ENCODE measurements at regions not wholly inside any gene's neighbourhood (a gene's known extent, or its start where the extent isn't known, plus 50 kb on each side); places are given as distances from the start of the nearest gene placed in this dataset.

DNA sequence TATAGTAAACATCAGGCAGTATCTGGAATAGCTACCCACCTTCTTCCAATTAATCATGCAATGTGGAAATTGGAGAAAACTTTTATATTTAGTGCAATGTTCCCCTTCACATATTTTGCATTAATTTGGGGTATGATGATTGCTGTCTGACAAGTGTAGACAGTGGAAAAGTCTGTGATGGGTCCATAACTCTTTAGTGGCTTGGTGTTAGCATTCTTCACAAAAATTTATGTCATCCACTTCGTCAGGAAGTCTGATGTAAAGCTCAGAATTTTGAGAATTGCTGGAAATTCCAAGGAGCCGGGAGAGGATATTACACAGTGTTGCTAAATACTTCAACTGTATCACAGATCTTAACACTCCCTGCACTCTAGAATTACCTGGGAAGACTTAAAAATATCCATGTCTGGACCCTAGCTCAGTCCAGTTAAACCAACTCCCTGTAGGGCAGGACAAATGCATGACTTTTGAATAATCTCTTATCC lies 549.7 kb upstream of the PLXNA2 start:
- TF ChIP-seq EZH2 (IDR thresholded peaks at IDR 0.05; ENCODE audit: borderline replicate concordance, low read depth, low read length, severe bottlenecking) = no peak
- TF ChIP-seq, protein P1, sequence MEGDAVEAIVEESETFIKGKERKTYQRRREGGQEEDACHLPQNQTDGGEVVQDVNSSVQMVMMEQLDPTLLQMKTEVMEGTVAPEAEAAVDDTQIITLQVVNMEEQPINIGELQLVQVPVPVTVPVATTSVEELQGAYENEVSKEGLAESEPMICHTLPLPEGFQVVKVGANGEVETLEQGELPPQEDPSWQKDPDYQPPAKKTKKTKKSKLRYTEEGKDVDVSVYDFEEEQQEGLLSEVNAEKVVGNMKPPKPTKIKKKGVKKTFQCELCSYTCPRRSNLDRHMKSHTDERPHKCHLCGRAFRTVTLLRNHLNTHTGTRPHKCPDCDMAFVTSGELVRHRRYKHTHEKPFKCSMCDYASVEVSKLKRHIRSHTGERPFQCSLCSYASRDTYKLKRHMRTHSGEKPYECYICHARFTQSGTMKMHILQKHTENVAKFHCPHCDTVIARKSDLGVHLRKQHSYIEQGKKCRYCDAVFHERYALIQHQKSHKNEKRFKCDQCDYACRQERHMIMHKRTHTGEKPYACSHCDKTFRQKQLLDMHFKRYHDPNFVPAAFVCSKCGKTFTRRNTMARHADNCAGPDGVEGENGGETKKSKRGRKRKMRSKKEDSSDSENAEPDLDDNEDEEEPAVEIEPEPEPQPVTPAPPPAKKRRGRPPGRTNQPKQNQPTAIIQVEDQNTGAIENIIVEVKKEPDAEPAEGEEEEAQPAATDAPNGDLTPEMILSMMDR (IDR thresholded peaks at IDR 0.05; ENCODE audit: borderline replicate concordance, extremely low read depth, low read length, poor library complexity, severe bottlenecking) = no peak
- Histone ChIP-seq H3K79me2 (ENCODE audit: insufficient read depth, low read length) (no peaks in the 10 kb centered on the region), H3K27me3 (ENCODE audit: insufficient read depth, low read length, poor library complexity) (peaks cover under 1% of the 10 kb centered on the region), H3K27ac (ENCODE audit: low read length) (no peak overlapping the region), H3K9ac (ENCODE audit: low read depth, low read length) (no peak overlapping the region), H3K36me3 (ENCODE audit: insufficient read depth, low read length) (no peaks in the 10 kb centered on the region), H3K9me3 (ENCODE audit: insufficient read depth, low read length, severe bottlenecking) (no peaks in the 10 kb centered on the region), H3K4me2 (ENCODE audit: insufficient read depth, low read length) (no peak overlapping the region), H2AFZ (ENCODE audit: low read depth, low read length) (no peak overlapping the region), H3K4me3 (ENCODE audit: low read depth in 1 of 2, low read length in 2 of 2) (no peak overlapping the region), H3K4me1 (ENCODE audit: insufficient read depth, low read length) (no peaks in the 10 kb centered on the region), H4K20me1 (ENCODE audit: insufficient read depth, low read length) (no peaks in the 10 kb centered on the region)
- no peak for ATAC-seq (ENCODE audit: insufficient read depth, low read depth)
- DNase-seq = no peak

DNA sequence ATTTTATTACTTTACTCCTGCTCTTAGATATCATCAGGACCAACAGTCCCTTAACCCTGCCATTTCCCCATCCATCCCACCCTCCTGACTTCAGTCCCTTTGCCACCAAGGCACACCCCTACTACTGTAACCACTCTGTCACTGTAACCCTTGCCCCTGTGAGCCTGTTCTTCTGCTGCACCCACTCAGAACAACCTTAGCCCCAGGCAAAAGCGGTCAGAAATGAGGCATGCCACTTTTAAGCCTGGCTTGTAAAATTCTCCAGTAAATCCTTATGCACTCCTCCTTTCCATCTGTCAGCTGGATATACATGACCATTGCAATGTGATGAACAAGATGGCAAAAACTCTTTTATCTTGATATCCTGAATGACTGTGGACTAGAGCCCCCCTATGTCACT lies 555.0 kb upstream of the PLXNA2 start:
- DNase-seq = no peak
- Histone ChIP-seq H3K9me3 (ENCODE audit: insufficient read depth, low read length, severe bottlenecking) (no peaks in the 10 kb centered on the region), H3K79me2 (ENCODE audit: insufficient read depth, low read length) (no peaks in the 10 kb centered on the region), H2AFZ (ENCODE audit: low read depth, low read length) (no peak overlapping the region), H3K36me3 (ENCODE audit: insufficient read depth, low read length) (no peaks in the 10 kb centered on the region), H4K20me1 (ENCODE audit: insufficient read depth, low read length) (no peaks in the 10 kb centered on the region), H3K4me1 (ENCODE audit: insufficient read depth, low read length) (no peaks in the 10 kb centered on the region), H3K4me2 (ENCODE audit: insufficient read depth, low read length) (no peak overlapping the region), H3K27ac (ENCODE audit: low read length) (no peak overlapping the region), H3K27me3 (ENCODE audit: insufficient read depth, low read length, poor library complexity) (peaks cover 3% of the 10 kb centered on the region), H3K4me3 (ENCODE audit: low read depth in 1 of 2, low read length in 2 of 2) (no peak overlapping the region), H3K9ac (ENCODE audit: low read depth, low read length) (no peak overlapping the region)
- no peak for ATAC-seq (ENCODE audit: insufficient read depth, low read depth)
- TF ChIP-seq EZH2 (IDR thresholded peaks at IDR 0.05; ENCODE audit: borderline replicate concordance, low read depth, low read length, severe bottlenecking) = no peak
- TF ChIP-seq, protein P1 (IDR thresholded peaks at IDR 0.05; ENCODE audit: borderline replicate concordance, extremely low read depth, low read length, poor library complexity, severe bottlenecking) = no peak

DNA sequence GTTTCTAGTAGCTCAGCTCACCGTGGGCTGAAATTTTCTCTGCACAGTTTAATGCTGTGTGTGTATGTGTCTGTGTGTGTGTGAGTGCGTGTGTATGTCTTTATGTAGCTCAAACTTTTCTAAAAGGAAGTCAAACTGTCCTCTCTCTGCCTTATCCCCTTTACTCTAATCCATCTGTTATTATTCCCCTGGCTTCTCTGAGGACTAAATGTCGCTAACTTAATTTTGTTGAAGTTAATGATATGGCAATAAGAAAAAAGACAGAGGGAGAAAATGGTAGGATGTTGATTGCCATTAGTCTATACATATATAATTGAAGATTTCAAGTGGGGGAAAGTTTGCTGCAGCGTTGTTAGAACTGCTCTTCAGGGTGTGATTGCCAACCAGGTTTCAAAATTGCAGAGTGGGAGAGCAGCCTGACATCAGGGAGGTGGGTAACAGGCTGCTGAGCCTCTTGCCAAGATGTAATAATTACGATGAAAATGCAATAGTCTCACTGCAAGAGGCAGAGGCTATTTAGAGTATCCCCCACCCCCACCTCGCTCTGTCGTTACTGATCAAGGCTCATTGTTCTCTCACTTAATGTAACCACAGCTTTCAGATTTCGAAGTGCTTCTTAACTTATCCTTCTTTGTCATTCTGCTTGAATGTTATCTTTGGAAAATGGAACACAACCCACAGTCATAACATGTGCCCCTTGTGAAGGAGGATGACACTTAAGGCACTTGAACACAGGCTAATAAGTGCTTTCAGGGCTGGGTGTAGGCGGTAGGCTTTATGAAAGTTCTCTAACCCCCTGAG lies 559.0 kb upstream of the PLXNA2 start:
- H3K4me3 ChIP-seq (ENCODE audit: low read depth in 1 of 2, low read length in 2 of 2) = no peak overlapping the region
- no peak overlapping the region for H3K9ac ChIP-seq (ENCODE audit: low read depth, low read length)
- peaks cover 3% of the 10 kb centered on the region for H3K27me3 ChIP-seq (ENCODE audit: insufficient read depth, low read length, poor library complexity)
- no peaks in the 10 kb centered on the region for H3K9me3 ChIP-seq (ENCODE audit: insufficient read depth, low read length, severe bottlenecking)
- TF ChIP-seq EZH2 (IDR thresholded peaks at IDR 0.05; ENCODE audit: borderline replicate concordance, low read depth, low read length, severe bottlenecking) = no peak
- H3K4me1 ChIP-seq (ENCODE audit: insufficient read depth, low read length) = no peaks in the 10 kb centered on the region
- no peak overlapping the region for H2AFZ ChIP-seq (ENCODE audit: low read depth, low read length)
- H3K4me2 ChIP-seq (ENCODE audit: insufficient read depth, low read length) = no peak overlapping the region
- no peaks in the 10 kb centered on the region for H3K36me3 ChIP-seq (ENCODE audit: insufficient read depth, low read length)
- DNase-seq = no peak
- no peak for ATAC-seq (ENCODE audit: insufficient read depth, low read depth)
- H3K27ac ChIP-seq (ENCODE audit: low read length) = no peak overlapping the region
- H3K79me2 ChIP-seq (ENCODE audit: insufficient read depth, low read length) = no peaks in the 10 kb centered on the region
- H4K20me1 ChIP-seq (ENCODE audit: insufficient read depth, low read length) = no peaks in the 10 kb centered on the region

DNA sequence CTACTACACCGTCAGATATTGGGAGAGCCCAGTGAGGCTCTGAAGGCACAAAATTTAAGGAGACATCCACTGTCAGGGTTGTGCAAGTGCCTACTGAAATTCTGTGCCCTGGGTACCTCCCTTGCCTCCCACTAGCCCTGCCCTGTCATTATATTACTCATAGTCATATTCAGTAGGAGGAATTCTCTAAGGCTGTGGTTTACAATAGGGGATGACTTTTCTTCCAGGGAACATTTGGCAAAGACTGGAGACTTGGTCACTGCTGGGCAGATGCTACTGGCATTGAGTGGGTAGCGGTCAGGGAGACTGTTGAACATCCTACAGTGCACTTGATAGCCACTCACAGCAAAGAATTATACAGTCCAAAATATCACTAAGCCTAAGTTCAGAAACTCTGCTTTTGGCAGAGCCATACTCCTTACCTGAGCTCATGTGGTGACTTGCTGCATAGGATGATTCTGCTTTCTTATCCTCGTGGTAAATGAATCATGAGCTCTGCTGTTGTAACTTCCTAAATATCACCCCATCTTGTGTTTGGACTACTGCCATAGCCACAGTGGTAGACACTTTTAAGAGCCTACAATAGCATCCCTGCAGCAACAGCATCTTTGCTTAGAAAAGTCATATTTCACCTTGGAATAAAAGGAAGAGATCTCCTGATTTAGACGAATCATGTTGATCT lies 563.4 kb upstream of the PLXNA2 start:
- DNase-seq (no peak), ATAC-seq (ENCODE audit: insufficient read depth, low read depth) (no peak)
- Histone ChIP-seq H3K4me1 (ENCODE audit: insufficient read depth, low read length) (no peaks in the 10 kb centered on the region), H3K79me2 (ENCODE audit: insufficient read depth, low read length) (no peaks in the 10 kb centered on the region), H3K4me2 (ENCODE audit: insufficient read depth, low read length) (no peak overlapping the region), H3K9me3 (ENCODE audit: insufficient read depth, low read length, severe bottlenecking) (no peaks in the 10 kb centered on the region), H3K9ac (ENCODE audit: low read depth, low read length) (no peak overlapping the region), H3K4me3 (ENCODE audit: low read depth in 1 of 2, low read length in 2 of 2) (no peak overlapping the region), H3K27me3 (ENCODE audit: insufficient read depth, low read length, poor library complexity) (no peaks in the 10 kb centered on the region), H2AFZ (ENCODE audit: low read depth, low read length) (no peak overlapping the region), H3K36me3 (ENCODE audit: insufficient read depth, low read length) (no peaks in the 10 kb centered on the region), H4K20me1 (ENCODE audit: insufficient read depth, low read length) (no peaks in the 10 kb centered on the region), H3K27ac (ENCODE audit: low read length) (no peak overlapping the region)
- TF ChIP-seq, protein P1 (IDR thresholded peaks at IDR 0.05; ENCODE audit: borderline replicate concordance, extremely low read depth, low read length, poor library complexity, severe bottlenecking) = no peak
- no peak for TF ChIP-seq EZH2 (IDR thresholded peaks at IDR 0.05; ENCODE audit: borderline replicate concordance, low read depth, low read length, severe bottlenecking)

Measured in DND-41 (cell line).